A549 (cell line): ENCODE measurements at regions not wholly inside any gene's neighbourhood (a gene's known extent, or its start where the extent isn't known, plus 50 kb on each side); places are given as distances from the start of the nearest gene placed in this dataset.

Experiments used
- ATAC-seq, 2 experiments: fragments of 200-7000 bp in 1 of 2; fragments of >200 bp in 1 of 2; cut with Nextera tagmentation in 1 of 2; cut with Tn5 transposase in 1 of 2; 3 replicates each; pipeline versions ENCODE4 v1.8.0 to v1.9.1; 2018 to 2020; ENCODE audit warnings: mild to moderate bottlenecking in 1 of 2, moderate library complexity in 1 of 2
- CTCF ChIA-PET: fragments of 300-600 bp; sonication (Branson Sonifier 250); formaldehyde crosslinking; extraction: SDS; loops from one replicate; lab custom pipeline; 2021; ENCODE audit warnings: antibody characterized with exemption, inconsistent platforms; lab: Yijun Ruan, JAX
- POLR2A ChIA-PET: fragments of 350-600 bp; formaldehyde crosslinking; extraction: SDS; loops from one replicate; lab custom pipeline; 2021; ENCODE audit warnings: antibody characterized with exemption, inconsistent platforms; lab: Yijun Ruan, JAX
- DNase-seq, 2 experiments: peaks; one replicate each; pipeline versions ENCODE4 v3.0.0 to v3.0.0-alpha.2; 2011 to 2016; ENCODE audit warnings: low read depth in 1 of 2, low spot score in 1 of 2
- FAIRE-seq: peaks from 2 replicates; lab custom pipeline; 2011; peaks lifted over from hg19 to GRCh38; lab: Jason Lieb, UNC
- H3K27ac ChIP-seq, 2 experiments: fragments of >200 bp; sonication (Bioruptor Twin); formaldehyde crosslinking; 3 replicates each; pipeline ENCODE4 v1.5.1; 2016 to 2017
- H3K4me1 ChIP-seq: fragments of >200 bp; sonication (Bioruptor Twin); formaldehyde crosslinking; 3 replicates; pipeline ENCODE4 v1.6.1; 2016
- H3K4me2 ChIP-seq: fragments of >200 bp; sonication (Bioruptor Twin); formaldehyde crosslinking; 3 replicates; pipeline ENCODE4 v1.6.1; 2016
- H3K4me3 ChIP-seq: fragments of >200 bp; sonication (Bioruptor Twin); formaldehyde crosslinking; 3 replicates; pipeline ENCODE4 v1.5.1; 2016
- H3K9me3 ChIP-seq: fragments of >200 bp; sonication (Bioruptor Twin); formaldehyde crosslinking; 3 replicates; pipeline ENCODE4 v1.6.1; 2016
- BHLHE40 ChIP-seq: IDR thresholded peaks from 2 replicates; pipeline ENCODE4 v1.6.1; 2012; ENCODE audit warnings: low read depth, low read length, inconsistent platforms
- CBX2 ChIP-seq: fragments of 200-600 bp; sonication (generic); IDR thresholded peaks from 2 replicates; pipeline ENCODE4 v1.6.1; 2016; ENCODE audit warnings: low read depth, mild to moderate bottlenecking, borderline replicate concordance
- CEBPB ChIP-seq, 2 experiments: fragments of >200 bp in 1 of 2; sonication (Bioruptor Twin) in 1 of 2; formaldehyde crosslinking in 1 of 2; IDR thresholded peaks; 2 replicates each; pipeline ENCODE4 v1.6.1; 2012 to 2016
- CHD2 ChIP-seq: fragments of 150-350 bp; IDR thresholded peaks from 2 replicates; pipeline ENCODE4 v1.6.1; 2014; ENCODE audit warnings: low read length; ENCODE audit not compliant: partially characterized antibody
- CHD4 ChIP-seq: fragments of 200-600 bp; sonication (generic); IDR thresholded peaks from 2 replicates; pipeline ENCODE4 v1.6.1; 2016; ENCODE audit warnings: antibody characterized with exemption, mild to moderate bottlenecking, borderline replicate concordance
- E2F6 ChIP-seq: IDR thresholded peaks from 2 replicates; pipeline ENCODE4 v1.6.1; 2012; ENCODE audit warnings: low read depth, borderline replicate concordance
- EHMT2 ChIP-seq: fragments of 200-600 bp; sonication (generic); IDR thresholded peaks from 2 replicates; pipeline ENCODE4 v1.6.1; 2016; ENCODE audit warnings: antibody characterized with exemption, low read depth, mild to moderate bottlenecking, moderate library complexity
- ELK1 ChIP-seq: fragments of 150-350 bp; IDR thresholded peaks from 2 replicates; pipeline ENCODE4 v1.6.1; 2014; ENCODE audit warnings: low read depth, mild to moderate bottlenecking, low read length
- EP300 ChIP-seq, 2 experiments: fragments of >200 bp; sonication (Bioruptor Twin); formaldehyde crosslinking; IDR thresholded peaks; 2 replicates in 1 of 2; 3 replicates in 1 of 2; pipeline ENCODE4 v1.6.1; 2016 to 2017
- FOSB ChIP-seq: fragments of 250-450 bp; sonication (Bioruptor Pico); IDR thresholded peaks from 2 replicates; pipeline ENCODE4 v1.5.0; 2020; ENCODE audit warnings: mild to moderate bottlenecking, moderate library complexity
- FOXS1 ChIP-seq: fragments of 250-450 bp; sonication (Bioruptor Pico); IDR thresholded peaks from 2 replicates; pipeline ENCODE4 v1.5.0; 2020; ENCODE audit warnings: mild to moderate bottlenecking, moderate library complexity
- GATA3 ChIP-seq: IDR thresholded peaks from 2 replicates; pipeline ENCODE4 v1.6.1; 2012; ENCODE audit warnings: borderline replicate concordance
- HES2 ChIP-seq: fragments of >200 bp; sonication (Bioruptor Twin); formaldehyde crosslinking; IDR thresholded peaks from 2 replicates; pipeline ENCODE4 v1.6.1; 2016
- HEYL ChIP-seq: fragments of 250-450 bp; sonication (Bioruptor Pico); IDR thresholded peaks from 2 replicates; pipeline ENCODE4 v1.8.0; 2021; ENCODE audit warnings: mild to moderate bottlenecking, moderate library complexity
- HOXB13 ChIP-seq: fragments of 250-450 bp; sonication (Bioruptor Pico); IDR thresholded peaks from 2 replicates; pipeline ENCODE4 v1.5.0; 2020; ENCODE audit warnings: low read depth, mild to moderate bottlenecking, moderate library complexity
- HOXB5 ChIP-seq: fragments of 250-450 bp; sonication (Bioruptor Pico); IDR thresholded peaks from 2 replicates; pipeline ENCODE4 v1.5.0; 2020; ENCODE audit warnings: mild to moderate bottlenecking, moderate library complexity
- KDM1A ChIP-seq: fragments of 200-600 bp; sonication (generic); IDR thresholded peaks from 2 replicates; pipeline ENCODE4 v1.6.1; 2016; ENCODE audit warnings: low read depth, mild to moderate bottlenecking
- KDM5A ChIP-seq: fragments of 200-600 bp; sonication (generic); IDR thresholded peaks from 2 replicates; pipeline ENCODE4 v1.6.1; 2016; ENCODE audit warnings: antibody characterized with exemption, mild to moderate bottlenecking
- MAFK ChIP-seq: fragments of 450-650 bp; IDR thresholded peaks from 2 replicates; pipeline ENCODE4 v1.6.1; 2014; ENCODE audit not compliant: partially characterized antibody
- MAZ ChIP-seq: fragments of 150-350 bp; IDR thresholded peaks from 2 replicates; pipeline ENCODE4 v1.6.1; 2014; ENCODE audit warnings: antibody characterized with exemption, low read depth, low read length, borderline replicate concordance
- NFE2L2 ChIP-seq: fragments of 150-350 bp; conservative IDR thresholded peaks from 2 replicates; pipeline ENCODE4 v1.6.1; 2014; ENCODE audit warnings: low read length
- NPAS2 ChIP-seq: fragments of 250-450 bp; sonication (Bioruptor Pico); IDR thresholded peaks from 2 replicates; pipeline ENCODE4 v1.8.0; 2022; ENCODE audit warnings: mild to moderate bottlenecking, moderate library complexity, borderline replicate concordance
- NR3C1 ChIP-seq: fragments of >200 bp; sonication (Bioruptor Twin); formaldehyde crosslinking; IDR thresholded peaks from 3 replicates; pipeline ENCODE4 v1.6.1; 2017
- PBX3 ChIP-seq: IDR thresholded peaks from 2 replicates; pipeline ENCODE4 v1.6.1; 2012
- PHF8 ChIP-seq: fragments of 200-600 bp; sonication (generic); IDR thresholded peaks from 2 replicates; pipeline ENCODE4 v1.6.1; 2016; ENCODE audit warnings: low read depth, mild to moderate bottlenecking, antibody characterized with exemption, moderate library complexity, borderline replicate concordance
- POLR2A ChIP-seq: IDR thresholded peaks from 2 replicates; pipeline ENCODE4 v1.6.1; 2012; ENCODE audit warnings: mild to moderate bottlenecking, low read length
- POLR2AphosphoS2 ChIP-seq: conservative IDR thresholded peaks from 2 replicates; pipeline ENCODE4 v1.6.1; 2012; ENCODE audit warnings: low read length, improper control_type of control experiment, inconsistent platforms
- RARB ChIP-seq: fragments of 250-450 bp; sonication (Bioruptor Pico); IDR thresholded peaks from 2 replicates; pipeline ENCODE4 v1.8.0; 2021; ENCODE audit warnings: mild to moderate bottlenecking, moderate library complexity
- RCOR1 ChIP-seq: fragments of 150-350 bp; IDR thresholded peaks from 2 replicates; pipeline ENCODE4 v1.6.1; 2014; ENCODE audit warnings: antibody characterized with exemption, low read length, low read depth
- RFX5 ChIP-seq: fragments of 450-650 bp; IDR thresholded peaks from 2 replicates; pipeline ENCODE4 v1.7.1; 2014; ENCODE audit warnings: antibody characterized with exemption, mild to moderate bottlenecking, moderate library complexity
- RNF2 ChIP-seq: fragments of 200-600 bp; sonication (generic); IDR thresholded peaks from 2 replicates; pipeline ENCODE4 v1.6.1; 2016; ENCODE audit warnings: low read depth, mild to moderate bottlenecking, antibody characterized with exemption, moderate library complexity, borderline replicate concordance
- SMC3 ChIP-seq: fragments of >200 bp; sonication (Bioruptor Twin); formaldehyde crosslinking; IDR thresholded peaks from 3 replicates; pipeline ENCODE4 v1.6.1; 2018; ENCODE audit warnings: inconsistent platforms
- ZC3H11A ChIP-seq: fragments of 450-650 bp; IDR thresholded peaks from 2 replicates; pipeline ENCODE4 v1.6.1; 2014; ENCODE audit warnings: antibody characterized with exemption, mild to moderate bottlenecking
- ZFP36 ChIP-seq: fragments of 450-650 bp; IDR thresholded peaks from 2 replicates; pipeline ENCODE4 v1.6.1; 2014; ENCODE audit warnings: borderline replicate concordance; ENCODE audit not compliant: partially characterized antibody
- ZNF302 ChIP-seq: fragments of 250-450 bp; sonication (Bioruptor Pico); IDR thresholded peaks from 2 replicates; pipeline ENCODE4 v1.9.0; 2021; ENCODE audit warnings: inconsistent platforms, mild to moderate bottlenecking, moderate library complexity
- ZSCAN20 ChIP-seq: fragments of 250-450 bp; sonication (Bioruptor Pico); IDR thresholded peaks from 2 replicates; pipeline ENCODE4 v1.8.0; 2022; ENCODE audit warnings: mild to moderate bottlenecking, moderate library complexity
- WGBS: methylation state at CpG from one replicate; pipeline ENCODE4 v1.1.6; 2017; ENCODE audit errors: missing lambda C conversion rate; 5-methylcytosine and 5-hydroxymethylcytosine counted together
- TF ChIP-seq, protein P1 (sequence below): fragments of 250-450 bp; sonication (Bioruptor Pico); IDR thresholded peaks from 2 replicates; pipeline ENCODE4 v1.5.0; 2021; ENCODE audit warnings: mild to moderate bottlenecking, moderate library complexity, borderline replicate concordance

DNA sequence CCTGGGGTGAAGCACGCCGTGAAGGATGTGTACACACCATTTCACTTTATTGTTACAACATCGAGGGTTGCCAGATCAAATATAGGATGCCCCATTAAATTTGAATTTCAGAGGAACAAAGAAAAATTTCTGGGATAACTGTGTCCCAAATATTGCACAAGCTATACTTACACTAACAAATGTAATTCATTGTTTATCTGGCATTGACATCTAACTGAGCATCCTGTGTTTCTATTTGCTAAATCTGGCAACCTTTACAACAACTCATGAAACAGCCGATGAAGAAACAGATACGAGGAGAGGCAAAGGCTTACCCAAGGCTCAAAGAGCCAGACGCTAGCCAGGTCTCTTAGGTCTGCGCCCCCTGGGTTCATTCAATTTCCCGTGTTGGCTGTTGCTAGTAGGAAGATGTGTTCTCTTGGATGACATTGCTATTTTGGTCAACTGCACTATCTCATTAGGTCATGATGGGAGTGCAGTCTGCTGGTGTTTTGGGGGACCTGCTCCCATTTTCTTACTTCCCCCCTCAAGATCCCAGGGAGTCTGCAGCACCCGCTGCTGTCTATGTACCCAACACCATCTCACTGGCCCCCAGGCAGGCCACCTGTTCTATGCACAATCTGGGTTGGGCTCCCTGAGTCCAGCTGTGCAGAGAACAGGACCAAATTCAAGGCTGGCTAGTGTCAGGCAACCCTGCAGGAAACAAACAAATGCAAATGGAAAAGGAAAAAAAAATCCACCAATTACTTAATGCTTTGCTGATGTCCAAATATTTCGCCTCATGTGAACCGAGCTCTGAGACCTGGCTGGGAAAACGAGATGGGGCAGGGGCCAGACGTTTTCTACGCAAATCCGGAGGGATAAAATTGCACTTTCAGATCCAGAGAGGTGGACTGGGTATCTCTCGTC lies 560.9 kb downstream of the MIAT start:
- CTCF ChIA-PET: interaction anchor here (1.2 to 1.8 kb wide), 2 partner anchors 84 to 327 kb away, joined by 3 to 4 read pairs; no protein-coding TSS in a partner anchor
- WGBS: 52% methylated on average over 15 of the region's 16 CpGs
- FAIRE-seq: no peak
- TF ChIP-seq EHMT2 (no peak), FOXS1 (CRISPR knock-in tag) (no peak), ELK1 (no peak), RFX5 (no peak), HOXB5 (CRISPR knock-in tag) (peak; percentile 34; the same call in 1 of the 2 replicates), MAFK (peak; percentile 50), GATA3 (peak; percentile 92), ZNF302 (CRISPR knock-in tag) (no peak), KDM1A (no peak), ZSCAN20 (CRISPR knock-in tag) (no peak), FOSB (no peak), HES2 (peak; percentile 92), POLR2A (no peak), E2F6 (no peak), CHD4 (no peak), ZFP36 (peak; percentile 28), POLR2AphosphoS2 (no peak), RCOR1 (no peak), BHLHE40 (no peak), HOXB13 (no peak), ZC3H11A (no peak), EP300 (IDR thresholded peaks at IDR 0.05) (peak; percentile 94 to 96; a peak in 4 of 5 replicates), NFE2L2 (no peak), RNF2 (no peak), MAZ (no peak), NPAS2 (CRISPR knock-in tag) (no peak), CHD2 (no peak), CEBPB (IDR thresholded peaks at IDR 0.05) (peak; percentile 90 to 98), RARB (CRISPR knock-in tag) (no peak), HEYL (no peak), CBX2 (no peak), PBX3 (no peak), KDM5A (no peak), NR3C1 (no peak), SMC3 (peak; percentile 43; the same call in 2 of the 3 replicates), PHF8 (no peak)
- TF ChIP-seq, protein P1, sequence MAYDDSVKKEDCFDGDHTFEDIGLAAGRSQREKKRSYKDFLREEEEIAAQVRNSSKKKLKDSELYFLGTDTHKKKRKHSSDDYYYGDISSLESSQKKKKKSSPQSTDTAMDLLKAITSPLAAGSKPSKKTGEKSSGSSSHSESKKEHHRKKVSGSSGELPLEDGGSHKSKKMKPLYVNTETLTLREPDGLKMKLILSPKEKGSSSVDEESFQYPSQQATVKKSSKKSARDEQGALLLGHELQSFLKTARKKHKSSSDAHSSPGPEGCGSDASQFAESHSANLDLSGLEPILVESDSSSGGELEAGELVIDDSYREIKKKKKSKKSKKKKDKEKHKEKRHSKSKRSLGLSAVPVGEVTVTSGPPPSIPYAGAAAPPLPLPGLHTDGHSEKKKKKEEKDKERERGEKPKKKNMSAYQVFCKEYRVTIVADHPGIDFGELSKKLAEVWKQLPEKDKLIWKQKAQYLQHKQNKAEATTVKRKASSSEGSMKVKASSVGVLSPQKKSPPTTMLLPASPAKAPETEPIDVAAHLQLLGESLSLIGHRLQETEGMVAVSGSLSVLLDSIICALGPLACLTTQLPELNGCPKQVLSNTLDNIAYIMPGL (CRISPR knock-in tag): no peak

More for the DNA sequence above, 560.9 kb downstream of the MIAT start:
- Histone ChIP-seq H3K4me3 (no peak overlapping the region), H3K4me2 (peak overlapping the region; percentile 53), H3K27ac (peak overlapping the region; percentile 78 to 89), H3K9me3 (peaks cover 11% of the 10 kb centered on the region), H3K4me1 (peaks cover 48% of the 10 kb centered on the region)
- POLR2A ChIA-PET: interaction anchor here (0.8 kb wide), 1 partner anchor 25 kb away, joined by 3 read pairs; no protein-coding TSS in a partner anchor
- peak in 1 of 2 experiments; percentile 78 for DNase-seq
- ATAC-seq: peak; percentile 71 to 82
